Left ventricle myocardium inferior (tissue), 1 donor: ENCODE measurements at regions not wholly inside any gene's neighbourhood (a gene's known extent, or its start where the extent isn't known, plus 50 kb on each side); places are given as distances from the start of the nearest gene placed in this dataset.

ENCODE experiments used
- DNase-seq: peaks from one replicate; pipeline ENCODE4 v3.0.0-alpha.2; 2020
- H3K27ac ChIP-seq: fragments of 200-600 bp; replicated peaks from 2 replicates; pipeline ENCODE4 v1.8.0; 2021
- H3K27me3 ChIP-seq: fragments of 200-600 bp; 2 replicates; pipeline ENCODE4 v1.8.0; 2021; ENCODE audit warnings: low read depth
- H3K36me3 ChIP-seq: fragments of 200-600 bp; 2 replicates; pipeline ENCODE4 v1.8.0; 2021
- H3K4me1 ChIP-seq: fragments of 200-600 bp; 2 replicates; pipeline ENCODE4 v1.8.0; 2021
- H3K4me3 ChIP-seq: fragments of 200-600 bp; 2 replicates; pipeline ENCODE4 v1.8.0; 2021; ENCODE audit warnings: mild to moderate bottlenecking, moderate library complexity
- H3K9me3 ChIP-seq: fragments of 200-600 bp; replicated peaks from 2 replicates; pipeline ENCODE4 v1.8.0; 2021
- intact Hi-C: fragments of 100-400 bp; cut with micrococcal nuclease; formaldehyde crosslinking; loops from one replicate; pipeline ENCODE4 v1.11.0; 2022
- TF ChIP-seq, protein P1 (sequence below): fragments of 200-600 bp; IDR thresholded peaks from 2 replicates; pipeline ENCODE4 v1.8.0; 2021; ENCODE audit warnings: antibody characterized with exemption, mild to moderate bottlenecking, borderline replicate concordance
- donor health status: DM: no; HTN: yes; CAD: no; lungs with severe emphysema.

DNA sequence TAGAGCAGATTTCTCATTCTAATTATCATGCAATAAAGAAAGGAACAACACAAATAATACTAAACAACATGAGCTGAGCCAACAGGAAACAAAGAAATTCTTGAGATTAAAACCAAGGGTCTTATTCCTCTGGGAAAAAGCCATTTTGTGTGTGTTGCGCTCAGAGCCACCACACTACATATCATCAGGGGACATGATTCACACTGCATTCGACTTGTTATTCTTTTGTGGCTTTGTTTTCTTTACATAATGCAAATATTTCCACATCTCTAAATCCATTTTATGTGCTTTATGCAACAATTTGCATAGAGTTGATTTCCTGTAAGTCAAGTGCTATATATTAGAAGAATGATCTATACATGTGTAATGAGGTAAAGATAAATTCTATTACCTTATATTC lies 719.6 kb downstream of the TBC1D32 start:
- H3K9me3 ChIP-seq = no peaks in the 10 kb centered on the region
- TF ChIP-seq, protein P1, sequence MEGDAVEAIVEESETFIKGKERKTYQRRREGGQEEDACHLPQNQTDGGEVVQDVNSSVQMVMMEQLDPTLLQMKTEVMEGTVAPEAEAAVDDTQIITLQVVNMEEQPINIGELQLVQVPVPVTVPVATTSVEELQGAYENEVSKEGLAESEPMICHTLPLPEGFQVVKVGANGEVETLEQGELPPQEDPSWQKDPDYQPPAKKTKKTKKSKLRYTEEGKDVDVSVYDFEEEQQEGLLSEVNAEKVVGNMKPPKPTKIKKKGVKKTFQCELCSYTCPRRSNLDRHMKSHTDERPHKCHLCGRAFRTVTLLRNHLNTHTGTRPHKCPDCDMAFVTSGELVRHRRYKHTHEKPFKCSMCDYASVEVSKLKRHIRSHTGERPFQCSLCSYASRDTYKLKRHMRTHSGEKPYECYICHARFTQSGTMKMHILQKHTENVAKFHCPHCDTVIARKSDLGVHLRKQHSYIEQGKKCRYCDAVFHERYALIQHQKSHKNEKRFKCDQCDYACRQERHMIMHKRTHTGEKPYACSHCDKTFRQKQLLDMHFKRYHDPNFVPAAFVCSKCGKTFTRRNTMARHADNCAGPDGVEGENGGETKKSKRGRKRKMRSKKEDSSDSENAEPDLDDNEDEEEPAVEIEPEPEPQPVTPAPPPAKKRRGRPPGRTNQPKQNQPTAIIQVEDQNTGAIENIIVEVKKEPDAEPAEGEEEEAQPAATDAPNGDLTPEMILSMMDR = no peak
- no peak for DNase-seq
- H3K4me3 ChIP-seq = no peak overlapping the region
- no peaks in the 10 kb centered on the region for H3K27me3 ChIP-seq
- H3K27ac ChIP-seq = no peak overlapping the region
- H3K4me1 ChIP-seq = no peaks in the 10 kb centered on the region
- intact Hi-C loops = no loop called here
- no peaks in the 10 kb centered on the region for H3K36me3 ChIP-seq

DNA sequence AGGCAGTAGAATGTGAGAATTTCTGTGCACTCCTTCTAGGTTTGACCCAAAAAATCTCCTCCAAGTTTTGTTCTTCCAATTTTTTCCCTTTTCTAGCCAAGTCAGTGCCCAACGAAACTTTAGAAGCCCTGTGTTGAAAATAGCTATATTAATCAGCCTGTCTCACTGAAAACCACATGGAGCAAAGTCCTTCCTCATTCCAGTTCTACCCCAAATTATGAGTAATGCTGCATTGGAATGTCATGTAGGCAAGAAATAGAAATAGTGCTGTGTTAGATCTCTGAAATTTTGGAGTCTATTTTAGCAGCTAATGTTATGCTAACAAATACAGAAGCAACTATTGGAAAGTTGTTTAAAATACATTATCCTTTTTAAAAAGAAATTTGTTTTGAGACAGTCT lies 725.5 kb downstream of the TBC1D32 start:
- Histone ChIP-seq H3K4me3 (no peak overlapping the region), H3K36me3 (no peaks in the 10 kb centered on the region), H3K27me3 (no peaks in the 10 kb centered on the region), H3K4me1 (no peaks in the 10 kb centered on the region), H3K9me3 (no peaks in the 10 kb centered on the region), H3K27ac (no peak overlapping the region)
- intact Hi-C loops = no loop called here
- no peak for DNase-seq
- TF ChIP-seq, protein P1 = no peak

DNA sequence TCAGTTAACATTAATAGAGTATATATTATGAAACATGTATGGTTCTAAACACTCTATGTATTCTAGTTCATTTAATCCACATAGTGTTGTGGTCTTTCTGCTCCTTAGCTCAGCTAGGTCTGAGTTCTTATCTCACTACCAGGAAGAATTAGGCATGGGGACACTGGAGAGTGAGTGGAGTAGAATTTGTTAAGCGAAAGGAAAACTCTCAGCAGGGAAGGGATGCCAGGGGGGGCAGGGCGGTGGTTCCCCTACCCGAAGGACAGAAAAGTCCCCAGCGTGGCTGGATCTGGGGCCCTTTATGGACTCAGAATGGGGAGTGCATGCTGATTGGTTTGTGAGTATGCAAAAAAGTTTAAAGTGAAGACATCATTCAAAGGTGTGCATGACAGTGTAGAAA lies 727.5 kb downstream of the TBC1D32 start:
- Histone ChIP-seq H3K36me3 (no peaks in the 10 kb centered on the region), H3K27ac (no peak overlapping the region), H3K27me3 (no peaks in the 10 kb centered on the region), H3K4me1 (no peaks in the 10 kb centered on the region), H3K9me3 (no peaks in the 10 kb centered on the region), H3K4me3 (no peak overlapping the region)
- TF ChIP-seq, protein P1 = no peak
- intact Hi-C loops = no loop called here
- no peak for DNase-seq

DNA sequence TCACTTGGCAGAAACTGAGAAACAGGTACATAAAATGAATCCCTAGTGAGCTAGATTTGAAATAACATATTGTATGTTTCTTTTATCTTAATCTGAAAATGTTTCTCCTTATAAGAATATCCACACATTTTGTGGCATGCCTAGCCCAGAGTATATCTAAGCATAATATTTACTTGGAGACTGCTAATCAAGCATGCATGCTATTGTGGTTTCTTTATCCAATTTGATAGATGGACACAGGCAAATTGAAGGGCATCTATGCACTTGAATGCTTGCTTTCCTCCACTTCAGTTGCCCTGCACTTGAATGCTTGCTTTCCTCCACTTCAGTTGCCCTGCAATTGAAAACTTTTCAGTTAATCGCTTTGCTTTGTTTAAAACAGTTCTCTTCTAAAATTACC lies 729.8 kb downstream of the TBC1D32 start:
- Histone ChIP-seq H3K27ac (no peak overlapping the region), H3K4me1 (no peaks in the 10 kb centered on the region), H3K36me3 (no peaks in the 10 kb centered on the region), H3K27me3 (no peaks in the 10 kb centered on the region), H3K9me3 (no peaks in the 10 kb centered on the region), H3K4me3 (no peak overlapping the region)
- TF ChIP-seq, protein P1 = no peak
- no peak for DNase-seq
- intact Hi-C loops = no loop called here

DNA sequence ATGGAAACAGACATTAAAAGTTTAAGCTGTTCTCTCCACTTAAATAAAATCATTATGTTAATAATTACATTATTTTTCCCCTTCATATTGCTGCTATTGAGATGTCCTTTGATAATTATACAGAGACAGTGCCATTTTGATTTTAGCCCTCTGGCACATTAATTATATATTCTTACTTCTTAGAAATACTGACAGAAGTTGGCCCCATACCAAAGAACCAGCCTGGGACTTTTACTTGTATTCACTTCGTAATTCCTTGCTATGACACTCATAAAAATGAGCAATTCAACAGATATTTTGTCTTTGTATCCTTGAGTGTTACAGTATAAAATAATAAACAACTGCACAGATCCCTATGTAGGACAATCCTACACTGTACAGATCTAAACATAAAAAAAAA lies 743.7 kb downstream of the TBC1D32 start:
- no peak for DNase-seq
- Histone ChIP-seq H3K4me1 (no peaks in the 10 kb centered on the region), H3K4me3 (no peak overlapping the region), H3K27me3 (no peaks in the 10 kb centered on the region), H3K27ac (no peak overlapping the region), H3K36me3 (no peaks in the 10 kb centered on the region), H3K9me3 (no peaks in the 10 kb centered on the region)
- intact Hi-C loops = no loop called here
- TF ChIP-seq, protein P1 = no peak

DNA sequence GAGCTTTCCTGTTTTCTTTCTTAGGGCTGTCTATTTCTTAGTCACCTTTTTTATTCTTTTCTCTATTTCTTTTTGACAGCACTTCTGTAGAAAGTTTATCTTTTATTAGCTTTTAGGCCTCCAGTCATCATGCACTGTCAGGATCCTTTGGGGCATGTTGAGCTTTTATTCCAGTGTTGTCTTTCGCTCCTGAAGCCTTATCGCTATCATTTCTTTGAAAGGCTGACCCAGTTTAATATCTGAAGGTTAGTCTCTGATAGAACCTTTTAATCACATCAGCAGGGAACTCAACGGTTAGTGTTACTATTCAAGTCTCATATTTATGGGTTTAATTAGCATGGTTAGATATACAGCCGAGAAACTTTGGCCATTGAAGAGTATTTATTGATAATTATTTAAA lies 745.9 kb downstream of the TBC1D32 start:
- H3K27me3 ChIP-seq = no peaks in the 10 kb centered on the region
- no peak for DNase-seq
- no peaks in the 10 kb centered on the region for H3K4me1 ChIP-seq
- intact Hi-C loops = no loop called here
- no peak overlapping the region for H3K4me3 ChIP-seq
- no peaks in the 10 kb centered on the region for H3K36me3 ChIP-seq
- TF ChIP-seq, protein P1 = no peak
- peaks cover 2% of the 10 kb centered on the region for H3K9me3 ChIP-seq
- no peak overlapping the region for H3K27ac ChIP-seq
